ENCODE measurements at regions not wholly inside any gene's neighbourhood (a gene's known extent, or its start where the extent isn't known, plus 50 kb on each side); places are given as distances from the start of the nearest gene placed in this dataset.

GRCh38 chr1:157245823-157246222 lies 107.6 kb upstream of the ETV3 start:
- BruUV-seq (replicated peaks) = no TSS peak
- no peak for TF ChIP-seq EZH2 (IDR thresholded peaks at IDR 0.05; ENCODE audit: borderline replicate concordance, low read depth, low read length, poor library complexity, severe bottlenecking)
- TF ChIP-seq, protein P1, sequence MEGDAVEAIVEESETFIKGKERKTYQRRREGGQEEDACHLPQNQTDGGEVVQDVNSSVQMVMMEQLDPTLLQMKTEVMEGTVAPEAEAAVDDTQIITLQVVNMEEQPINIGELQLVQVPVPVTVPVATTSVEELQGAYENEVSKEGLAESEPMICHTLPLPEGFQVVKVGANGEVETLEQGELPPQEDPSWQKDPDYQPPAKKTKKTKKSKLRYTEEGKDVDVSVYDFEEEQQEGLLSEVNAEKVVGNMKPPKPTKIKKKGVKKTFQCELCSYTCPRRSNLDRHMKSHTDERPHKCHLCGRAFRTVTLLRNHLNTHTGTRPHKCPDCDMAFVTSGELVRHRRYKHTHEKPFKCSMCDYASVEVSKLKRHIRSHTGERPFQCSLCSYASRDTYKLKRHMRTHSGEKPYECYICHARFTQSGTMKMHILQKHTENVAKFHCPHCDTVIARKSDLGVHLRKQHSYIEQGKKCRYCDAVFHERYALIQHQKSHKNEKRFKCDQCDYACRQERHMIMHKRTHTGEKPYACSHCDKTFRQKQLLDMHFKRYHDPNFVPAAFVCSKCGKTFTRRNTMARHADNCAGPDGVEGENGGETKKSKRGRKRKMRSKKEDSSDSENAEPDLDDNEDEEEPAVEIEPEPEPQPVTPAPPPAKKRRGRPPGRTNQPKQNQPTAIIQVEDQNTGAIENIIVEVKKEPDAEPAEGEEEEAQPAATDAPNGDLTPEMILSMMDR (conservative IDR thresholded peaks at IDR 0.05; ENCODE audit: low read depth, low read length) = no peak
- POLR2A ChIA-PET (ENCODE audit: low non-redundant PET) = no interaction called here
- Histone ChIP-seq H3K9me3 (ENCODE audit: low read depth, low read length, poor library complexity, severe bottlenecking) (no peaks in the 10 kb centered on the region), H3K27ac (ENCODE audit: low read depth, low read length, poor library complexity, severe bottlenecking) (no peak overlapping the region), H3K4me1 (ENCODE audit: insufficient read depth, low read length, poor library complexity, severe bottlenecking) (no peaks in the 10 kb centered on the region), H3K27me3 (replicated peaks; ENCODE audit: insufficient read depth, low read depth, low read length, poor library complexity) (peaks cover 25% of the 10 kb centered on the region), H3K36me3 (ENCODE audit: insufficient read depth, low read length, poor library complexity, severe bottlenecking) (no peaks in the 10 kb centered on the region), H3K4me3 (ENCODE audit: low read depth, low read length, poor library complexity, severe bottlenecking) (no peak overlapping the region)
- CTCF ChIA-PET = no interaction called here
- intact Hi-C loops (cut with micrococcal nuclease; ENCODE audit: unreplicated experiment) = no loop called here
- no peak for DNase-seq (ENCODE audit: low spot score)

DNA sequence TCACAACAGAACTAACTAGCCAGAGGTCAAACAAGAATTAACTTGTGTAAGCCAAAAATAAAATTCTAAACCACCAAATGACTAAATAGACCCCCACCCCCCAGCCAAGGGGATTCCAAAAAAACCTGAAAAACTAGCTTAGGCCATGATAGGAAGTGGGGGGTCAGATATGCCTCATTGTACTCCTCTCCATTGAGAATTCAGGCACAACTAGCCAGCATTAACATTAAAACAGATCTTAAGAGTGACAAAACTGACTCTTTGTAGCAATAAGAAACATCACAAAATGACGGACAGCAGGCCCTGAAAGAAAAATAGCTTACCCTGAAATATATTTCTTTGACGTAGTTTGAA lies 103.0 kb upstream of the ETV3 start:
- Histone ChIP-seq H3K27ac (ENCODE audit: low read depth, low read length, poor library complexity, severe bottlenecking) (no peak overlapping the region), H3K27me3 (replicated peaks; ENCODE audit: insufficient read depth, low read depth, low read length, poor library complexity) (peaks cover 41% of the 10 kb centered on the region), H3K9me3 (ENCODE audit: low read depth, low read length, poor library complexity, severe bottlenecking) (no peaks in the 10 kb centered on the region), H3K4me3 (ENCODE audit: low read depth, low read length, poor library complexity, severe bottlenecking) (no peak overlapping the region), H3K4me1 (ENCODE audit: insufficient read depth, low read length, poor library complexity, severe bottlenecking) (no peaks in the 10 kb centered on the region), H3K36me3 (ENCODE audit: insufficient read depth, low read length, poor library complexity, severe bottlenecking) (no peaks in the 10 kb centered on the region)
- ChIA-PET CTCF (no interaction called here), POLR2A (ENCODE audit: low non-redundant PET) (no interaction called here)
- no peak for TF ChIP-seq EZH2 (IDR thresholded peaks at IDR 0.05; ENCODE audit: borderline replicate concordance, low read depth, low read length, poor library complexity, severe bottlenecking)
- TF ChIP-seq, protein P1 (conservative IDR thresholded peaks at IDR 0.05; ENCODE audit: low read depth, low read length) = no peak
- BruUV-seq (replicated peaks) = no TSS peak
- intact Hi-C loops (cut with micrococcal nuclease; ENCODE audit: unreplicated experiment) = no loop called here
- no peak for DNase-seq (ENCODE audit: low spot score)

DNA sequence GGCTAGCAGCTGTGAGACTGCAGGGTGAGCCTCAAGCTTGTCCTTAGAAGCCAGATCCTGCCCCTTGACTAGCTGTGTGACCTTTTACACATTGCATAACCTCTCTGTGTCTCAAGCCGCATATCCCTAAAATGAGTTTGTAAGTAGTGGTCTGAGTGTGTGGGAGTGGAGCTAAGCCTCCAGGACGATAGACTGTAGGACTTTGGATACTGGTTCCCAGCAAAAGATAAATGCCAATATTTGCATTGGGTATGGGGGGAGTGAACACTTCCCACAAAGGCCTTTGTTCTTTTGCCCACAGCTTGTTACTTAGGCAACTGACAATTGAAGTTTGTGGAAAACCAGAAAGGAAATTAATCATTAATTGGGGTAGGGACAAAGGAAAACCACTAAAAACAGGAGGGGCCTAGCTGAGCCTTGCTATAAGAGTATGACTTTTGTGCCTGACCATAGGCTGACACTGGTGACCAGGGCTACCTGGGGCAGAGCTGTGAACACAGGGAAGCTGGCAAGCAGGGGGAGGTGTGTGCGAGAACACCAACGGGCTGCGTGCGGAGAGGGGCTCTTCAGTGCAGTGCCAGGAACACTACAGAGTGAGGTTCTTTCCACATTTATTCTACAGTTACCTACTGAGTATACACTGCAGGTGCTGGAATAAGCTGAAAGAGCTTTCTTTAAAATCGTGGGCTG lies 102.4 kb upstream of the ETV3 start:
- no peaks in the 10 kb centered on the region for H3K36me3 ChIP-seq (ENCODE audit: insufficient read depth, low read length, poor library complexity, severe bottlenecking)
- no TSS peak for BruUV-seq (replicated peaks)
- no peak overlapping the region for H3K27ac ChIP-seq (ENCODE audit: low read depth, low read length, poor library complexity, severe bottlenecking)
- H3K27me3 ChIP-seq (replicated peaks; ENCODE audit: insufficient read depth, low read depth, low read length, poor library complexity) = peaks cover 41% of the 10 kb centered on the region
- TF ChIP-seq, protein P1 (conservative IDR thresholded peaks at IDR 0.05; ENCODE audit: low read depth, low read length) = no peak
- TF ChIP-seq EZH2 (IDR thresholded peaks at IDR 0.05; ENCODE audit: borderline replicate concordance, low read depth, low read length, poor library complexity, severe bottlenecking) = no peak
- no peaks in the 10 kb centered on the region for H3K4me1 ChIP-seq (ENCODE audit: insufficient read depth, low read length, poor library complexity, severe bottlenecking)
- H3K9me3 ChIP-seq (ENCODE audit: low read depth, low read length, poor library complexity, severe bottlenecking) = no peaks in the 10 kb centered on the region
- no peak overlapping the region for H3K4me3 ChIP-seq (ENCODE audit: low read depth, low read length, poor library complexity, severe bottlenecking)
- POLR2A ChIA-PET (ENCODE audit: low non-redundant PET) = no interaction called here
- CTCF ChIA-PET = no interaction called here
- intact Hi-C loops (cut with micrococcal nuclease; ENCODE audit: unreplicated experiment) = no loop called here
- DNase-seq (ENCODE audit: low spot score) = no peak
